Colon (tissue), 2 donors: ENCODE measurements at regions not wholly inside any gene's neighbourhood (a gene's known extent, or its start where the extent isn't known, plus 50 kb on each side); places are given as distances from the start of the nearest gene placed in this dataset.
"Not testable (repeated sequence)": the region's sequence is repeated elsewhere in the genome, so short reads cannot be mapped to it uniquely, and the experiment has no call there.

Experiments used
- FAIRE-seq: peaks from 2 replicates; lab custom pipeline; 2012; peaks lifted over from hg19 to GRCh38; lab: Jason Lieb, UNC
- donor health status: control.
- donor health status: control.

GRCh38 chr12:66733321-66733720 is 54.4 kb upstream of the GRIP1 start:
- FAIRE-seq: no peak

GRCh38 chr12:66733839-66734238 is 55.0 kb upstream of the GRIP1 start:
- FAIRE-seq: no peak

GRCh38 chr12:66735275-66735674 is 56.4 kb upstream of the GRIP1 start:
- FAIRE-seq: no peak

GRCh38 chr12:66736931-66737330 is 58.1 kb upstream of the GRIP1 start:
- no peak for FAIRE-seq

DNA sequence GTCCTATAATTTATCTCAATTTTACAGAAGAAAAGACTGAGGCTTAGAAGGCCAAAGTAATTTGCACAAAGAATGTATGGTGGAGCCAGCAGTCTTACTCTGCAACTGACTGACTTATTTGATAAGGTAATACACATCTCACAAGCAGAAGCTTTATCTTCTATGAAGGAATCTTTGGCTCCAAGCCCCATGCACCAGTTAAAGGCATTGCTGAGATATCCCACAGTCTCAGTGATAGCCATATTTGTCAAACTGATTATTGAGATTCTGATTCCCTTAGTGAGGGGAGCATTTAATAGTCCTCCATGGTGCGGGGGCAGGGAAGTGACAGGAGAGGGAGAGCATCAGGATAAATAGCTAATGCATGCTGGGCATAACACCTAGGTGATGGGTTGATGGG is 60.4 kb upstream of the GRIP1 start:
- FAIRE-seq: no peak

DNA sequence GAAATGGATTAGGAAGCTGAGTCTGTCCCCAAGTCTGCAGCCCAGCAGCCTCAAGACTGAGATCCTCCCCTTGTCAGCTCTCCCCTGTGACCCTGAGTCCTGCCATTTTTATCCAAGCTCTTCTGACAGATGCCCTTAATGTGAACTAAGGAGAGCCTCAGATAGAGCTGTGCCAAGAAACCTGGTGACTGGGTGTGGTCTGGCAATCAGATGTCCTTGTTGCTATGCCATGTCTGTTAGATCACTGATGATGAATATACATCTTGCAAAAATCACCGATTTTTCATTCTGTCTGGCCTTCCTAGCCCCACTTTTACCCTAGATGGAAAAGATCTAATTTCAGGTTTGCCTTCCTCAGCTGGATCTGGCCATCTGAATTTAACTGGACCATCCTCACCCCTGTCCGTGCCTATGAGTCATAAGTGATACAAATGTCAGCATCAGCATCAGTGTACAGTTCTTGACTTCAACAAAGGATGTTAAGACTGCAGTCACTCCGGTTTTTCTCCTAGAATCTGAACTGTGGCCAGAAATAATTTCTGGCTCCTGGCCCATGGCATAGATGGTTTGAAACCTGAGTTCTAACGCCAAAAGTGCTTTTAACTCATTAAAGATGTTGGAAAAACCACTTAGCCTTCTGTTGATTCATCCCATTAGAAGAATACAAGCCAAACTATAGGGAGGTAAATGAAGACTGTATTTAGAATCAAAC is 61.2 kb upstream of the GRIP1 start:
- FAIRE-seq: no peak

DNA sequence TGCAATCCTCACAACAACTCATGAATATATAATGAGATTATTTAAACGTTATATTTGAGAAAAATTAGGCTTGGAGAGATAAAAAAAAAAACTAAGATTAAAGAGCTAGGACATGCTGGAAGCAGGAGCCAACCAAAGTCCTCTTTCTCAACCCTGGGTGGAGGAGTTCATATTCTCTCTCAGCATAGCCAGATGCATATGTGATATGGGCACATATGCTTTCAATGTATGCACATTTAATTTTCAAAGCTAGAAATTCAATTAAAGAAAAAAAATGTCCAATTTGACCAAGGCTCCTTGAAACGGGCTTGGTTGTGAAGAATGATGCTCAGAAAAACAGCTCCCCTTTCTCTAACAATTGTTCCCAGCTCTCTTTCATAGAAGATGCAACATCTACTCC is 61.9 kb upstream of the GRIP1 start:
- no peak for FAIRE-seq

DNA sequence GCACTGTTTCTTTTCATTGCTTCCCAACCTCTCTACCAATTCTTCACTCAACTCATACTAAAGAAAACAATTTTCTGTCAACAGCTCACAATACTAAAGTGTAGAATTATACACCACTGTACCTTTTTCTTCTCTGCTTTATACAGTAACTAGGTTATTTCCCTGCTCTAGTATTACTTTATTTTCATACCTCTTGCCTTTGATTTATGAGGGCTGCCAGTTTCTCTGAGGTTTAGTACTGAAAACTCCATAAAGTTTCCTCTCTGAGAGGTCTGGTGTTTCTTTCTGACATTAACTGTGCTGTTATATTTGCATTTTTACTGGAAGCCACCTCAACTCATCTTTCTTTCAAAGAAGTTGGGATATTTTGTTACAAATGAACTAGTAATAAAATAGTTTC is 63.0 kb upstream of the GRIP1 start:
- FAIRE-seq: no peak

- no peak for FAIRE-seq
These were observed 63.9 kb upstream of the GRIP1 start for GRCh38 chr12:66742508-66743367.

DNA sequence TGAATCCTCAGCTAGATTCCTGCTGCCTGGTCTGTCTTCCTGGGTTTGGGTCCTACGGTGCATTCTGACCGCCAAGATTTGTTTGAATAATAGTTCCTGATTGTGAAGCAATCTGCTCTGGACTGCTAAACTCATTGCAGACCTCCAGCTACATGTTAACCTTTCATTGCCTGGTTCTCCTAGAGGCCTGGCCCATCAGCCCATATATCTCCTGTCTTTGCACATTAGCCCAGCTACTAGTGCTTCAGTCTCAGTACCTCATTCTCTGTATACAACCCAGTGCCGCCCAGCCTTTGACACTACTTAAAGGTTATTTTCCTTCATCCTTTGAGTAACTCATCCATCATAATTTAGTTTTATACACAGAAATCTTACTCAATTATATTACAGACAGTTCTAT is 65.6 kb upstream of the GRIP1 start:
- FAIRE-seq: no peak

- FAIRE-seq: no peak
These were observed 66.1 kb upstream of the GRIP1 start for GRCh38 chr12:66744956-66745383.

DNA sequence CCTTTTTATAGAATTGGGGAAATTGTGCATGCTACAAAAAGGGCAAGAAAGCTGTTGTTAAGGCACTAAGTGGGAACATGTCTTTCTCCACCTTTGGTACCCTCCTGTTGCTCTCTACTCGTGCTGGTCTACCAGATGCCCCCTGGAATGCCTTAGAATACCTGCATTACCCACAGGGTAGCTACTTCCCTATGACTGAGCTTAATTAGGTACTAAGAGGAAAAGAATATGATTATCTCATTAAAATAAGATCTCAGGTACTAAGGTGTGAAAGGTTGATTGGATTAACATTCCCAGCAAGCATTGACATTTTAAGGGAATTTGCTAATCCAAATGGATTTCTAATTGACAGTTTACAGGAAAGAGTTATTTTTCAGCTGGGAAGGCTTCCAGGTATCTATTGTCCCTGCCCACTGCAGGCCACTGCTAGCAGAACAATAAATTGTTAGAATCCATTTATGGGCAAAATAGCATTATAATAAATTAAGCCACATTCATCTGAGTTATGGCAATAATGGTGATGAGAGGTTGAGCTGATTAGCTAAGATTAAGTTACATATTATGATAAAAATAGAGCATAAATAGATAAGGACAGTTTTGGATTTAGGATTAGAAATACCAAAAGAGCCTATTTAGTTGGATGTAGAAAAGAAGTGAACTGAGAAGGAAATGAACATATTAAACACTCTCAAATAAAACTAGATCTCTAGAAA is 67.8 kb upstream of the GRIP1 start:
- FAIRE-seq: no peak

DNA sequence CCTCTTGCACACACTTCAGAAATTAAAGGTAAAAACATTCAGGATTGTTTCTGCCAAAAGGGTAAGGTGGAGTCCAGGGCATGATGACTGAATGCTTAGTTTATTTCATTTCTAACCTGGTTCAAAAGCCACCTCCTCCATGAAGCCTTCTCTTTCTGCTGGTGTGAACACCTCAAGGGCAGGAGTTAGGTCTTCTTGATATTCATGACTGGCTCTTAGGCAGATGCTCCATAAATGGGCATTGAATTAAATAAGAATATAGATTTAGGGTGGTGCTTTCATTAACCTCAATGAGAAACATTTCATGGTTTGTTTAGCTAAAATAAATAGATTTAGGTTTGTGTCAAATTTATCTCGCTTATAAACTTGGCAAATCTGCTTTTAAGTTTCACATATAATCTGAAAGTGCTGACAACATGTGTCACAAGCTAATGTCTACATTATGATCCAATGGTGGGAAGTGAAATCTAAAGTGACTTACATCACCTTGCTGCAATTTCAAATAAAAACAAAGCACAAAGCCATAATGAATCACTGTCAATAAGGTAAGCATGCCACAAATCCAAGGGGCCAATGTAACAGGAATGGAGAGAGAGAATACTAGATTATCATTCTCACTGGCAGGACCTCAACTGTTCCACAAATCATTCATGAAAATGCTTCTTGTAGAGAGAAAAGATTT is 72.7 kb upstream of the GRIP1 start:
- FAIRE-seq: no peak

GRCh38 chr12:66753810-66754209 is 74.9 kb upstream of the GRIP1 start:
- no peak for FAIRE-seq

- FAIRE-seq: no peak
These were observed 77.0 kb upstream of the GRIP1 start for GRCh38 chr12:66755727-66756395.

GRCh38 chr12:66756631-66757030 is 77.8 kb upstream of the GRIP1 start:
- no peak for FAIRE-seq

GRCh38 chr12:66760122-66760521 is 81.2 kb upstream of the GRIP1 start:
- FAIRE-seq: not testable (repeated sequence)

GRCh38 chr12:66763467-66763866 is 84.6 kb upstream of the GRIP1 start:
- FAIRE-seq: no peak

- FAIRE-seq: no peak
These were observed 86.3 kb upstream of the GRIP1 start for GRCh38 chr12:66765204-66765603.

DNA sequence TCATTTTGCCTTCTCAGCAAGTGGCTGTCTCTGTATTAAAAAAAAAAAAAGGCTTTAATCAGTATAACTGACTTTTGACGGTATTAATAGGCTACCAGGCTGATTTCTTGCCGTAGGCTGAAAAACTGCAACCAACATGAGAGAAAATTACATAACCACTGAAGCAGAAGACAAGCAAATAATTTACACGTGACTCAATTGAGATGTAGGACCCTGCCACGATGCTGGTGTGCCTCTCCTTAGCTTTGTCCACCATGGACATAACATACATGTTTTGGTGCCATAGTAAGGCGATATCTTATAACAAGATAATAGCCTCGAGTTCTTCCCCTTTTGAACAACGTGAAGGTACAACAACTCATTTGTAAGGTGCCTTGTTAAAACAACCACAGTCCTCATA is 88.7 kb upstream of the GRIP1 start:
- FAIRE-seq: no peak

DNA sequence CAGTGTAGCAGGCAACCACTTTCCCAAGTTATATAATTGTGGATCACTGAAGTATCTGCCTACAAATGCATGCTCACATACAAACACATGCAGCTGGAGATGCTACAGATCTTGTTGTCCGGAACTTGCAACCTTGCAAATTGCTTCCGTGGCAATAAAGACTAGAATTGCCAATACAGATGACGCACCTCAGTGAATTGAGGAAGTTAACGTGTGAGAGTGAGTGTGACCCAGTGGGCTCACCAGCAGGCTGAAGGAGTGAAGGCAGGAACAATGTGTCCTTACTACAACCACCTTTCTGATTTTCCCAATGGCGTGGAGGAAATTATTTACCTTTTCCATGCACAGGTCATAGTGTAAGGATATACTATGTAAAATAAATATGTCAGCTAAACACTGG is 89.4 kb upstream of the GRIP1 start:
- no peak for FAIRE-seq

DNA sequence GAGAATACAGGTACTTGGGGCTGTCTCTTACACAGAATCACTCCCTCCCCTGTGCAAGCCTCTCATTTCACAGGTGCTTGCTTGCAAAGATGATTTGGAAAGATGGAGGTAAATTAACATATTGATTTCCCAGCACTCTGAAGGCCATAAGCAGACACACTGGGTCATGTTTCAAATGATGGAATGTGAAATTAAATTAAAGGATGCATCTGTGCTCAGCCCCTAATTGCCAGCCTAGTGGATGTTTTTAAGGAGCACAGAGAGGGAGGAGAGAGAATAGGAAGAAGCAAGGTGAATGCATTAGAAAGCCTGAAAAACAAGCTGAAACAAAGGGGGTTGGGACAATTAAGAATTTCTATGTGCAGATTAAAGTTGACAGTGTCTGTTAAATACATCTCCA is 96.1 kb upstream of the GRIP1 start:
- no peak for FAIRE-seq
